NCI-H69 (cell line): ENCODE measurements at regions not wholly inside any gene's neighbourhood (a gene's known extent, or its start where the extent isn't known, plus 50 kb on each side); places are given as distances from the start of the nearest gene placed in this dataset.
"Not testable (repeated sequence)": the region's sequence is repeated elsewhere in the genome, so short reads cannot be mapped to it uniquely, and the experiment has no call there.

Experiments
- DNase-seq: peaks from one replicate; lab custom pipeline; 2025; lab: John Stamatoyannopoulos, UW

- DNase-seq = no peak
These were observed 605.6 kb upstream of the TEX47 start for GRCh38 chr7:89401099-89401498.

GRCh38 chr7:89401690-89402089 lies 606.2 kb upstream of the TEX47 start:
- DNase-seq = no peak

GRCh38 chr7:89451911-89452310 lies 656.4 kb upstream of the TEX47 start:
- no peak for DNase-seq

- no peak for DNase-seq
These were observed 661.0 kb upstream of the TEX47 start for GRCh38 chr7:89456556-89456955.

- DNase-seq = no peak
These were observed 662.6 kb upstream of the TEX47 start for GRCh38 chr7:89458114-89458513.

GRCh38 chr7:89474456-89474855 lies 678.9 kb upstream of the TEX47 start:
- DNase-seq = no peak

GRCh38 chr7:89477991-89478390 lies 676.3 kb upstream of the STEAP1 start:
- DNase-seq = no peak

- DNase-seq = no peak
These were observed 658.6 kb upstream of the STEAP1 start for GRCh38 chr7:89495704-89496103.

GRCh38 chr7:89500084-89500483 lies 654.2 kb upstream of the STEAP1 start:
- no peak for DNase-seq

GRCh38 chr7:89503281-89503680 lies 651.0 kb upstream of the STEAP1 start:
- no peak for DNase-seq

GRCh38 chr7:89507034-89507433 lies 647.2 kb upstream of the STEAP1 start:
- no peak for DNase-seq

- no peak for DNase-seq
These were observed 642.4 kb upstream of the STEAP1 start for GRCh38 chr7:89511900-89512299.

GRCh38 chr7:89514970-89515369 lies 639.3 kb upstream of the STEAP1 start:
- DNase-seq = no peak

- no peak for DNase-seq
These were observed 636.5 kb upstream of the STEAP1 start for GRCh38 chr7:89517815-89518214.

- DNase-seq = no peak
These were observed 604.5 kb upstream of the STEAP1 start for GRCh38 chr7:89549768-89550167.

- no peak for DNase-seq
These were observed 600.1 kb upstream of the STEAP1 start for GRCh38 chr7:89554209-89554608.

- no peak for DNase-seq
These were observed 594.7 kb upstream of the STEAP1 start for GRCh38 chr7:89559596-89559995.

- DNase-seq = no peak
These were observed 590.7 kb upstream of the STEAP1 start for GRCh38 chr7:89563597-89563996.

- DNase-seq = no peak
These were observed 569.4 kb upstream of the STEAP1 start for GRCh38 chr7:89584896-89585295.

- DNase-seq = no peak
These were observed 561.1 kb upstream of the STEAP1 start for GRCh38 chr7:89593125-89593524.

GRCh38 chr7:89602984-89603383 lies 551.3 kb upstream of the STEAP1 start:
- DNase-seq = no peak

- no peak for DNase-seq
These were observed 548.9 kb upstream of the STEAP1 start for GRCh38 chr7:89605362-89605761.

- no peak for DNase-seq
These were observed 547.8 kb upstream of the STEAP1 start for GRCh38 chr7:89606511-89606910.

- peak; percentile 6 for DNase-seq
These were observed 546.5 kb upstream of the STEAP1 start for GRCh38 chr7:89607792-89608191.

- DNase-seq = not testable (repeated sequence)
These were observed 537.4 kb upstream of the STEAP1 start for GRCh38 chr7:89616829-89617228.
